ENCODE measurements at regions not wholly inside any gene's neighbourhood (a gene's known extent, or its start where the extent isn't known, plus 50 kb on each side); places are given as distances from the start of the nearest gene placed in this dataset.

- Mint-ChIP-seq H3K4me1 (peaks cover 32% of the 10 kb centered on the region), H3K27ac (peak overlapping the region; percentile 1 to 38 (median 35)), H3K36me3 (ENCODE audit: low read depth) (no peaks in the 10 kb centered on the region), H3K27me3 (ENCODE audit: low read depth) (no peaks in the 10 kb centered on the region), H3K4me3 (peak overlapping the region in 1 of 3 experiments; percentile 1), H3K9me3 (no peaks in the 10 kb centered on the region)
- no peak for TF ChIP-seq CTCF (IDR thresholded peaks at IDR 0.05; ENCODE audit: unreplicated experiment in 3 of 3)
These were observed 125.7 kb downstream of the WT1 start for GRCh38 chr11:32309530-32310213.

- H3K4me1 Mint-ChIP-seq: peaks cover 37% of the 10 kb centered on the region
- H3K27me3 Mint-ChIP-seq (ENCODE audit: low read depth): no peaks in the 10 kb centered on the region
- H3K4me3 Mint-ChIP-seq: peak overlapping the region in 1 of 3 experiments; percentile 29
- no peaks in the 10 kb centered on the region for H3K36me3 Mint-ChIP-seq (ENCODE audit: low read depth)
- no peak for TF ChIP-seq CTCF (IDR thresholded peaks at IDR 0.05; ENCODE audit: unreplicated experiment in 3 of 3)
- H3K27ac Mint-ChIP-seq: peak overlapping the region; percentile 1 to 38 (median 35)
- no peaks in the 10 kb centered on the region for H3K9me3 Mint-ChIP-seq
These were observed 125.1 kb downstream of the WT1 start for GRCh38 chr11:32310214-32310601.

- Mint-ChIP-seq H3K4me1 (peaks cover 37% of the 10 kb centered on the region), H3K27me3 (ENCODE audit: low read depth) (no peaks in the 10 kb centered on the region), H3K4me3 (peak overlapping the region; percentile 10 to 68 (median 53)), H3K36me3 (ENCODE audit: low read depth) (no peaks in the 10 kb centered on the region), H3K27ac (peak overlapping the region; percentile 88 to 91 (median 89)), H3K9me3 (no peaks in the 10 kb centered on the region)
- TF ChIP-seq CTCF (IDR thresholded peaks at IDR 0.05; ENCODE audit: unreplicated experiment in 3 of 3): no peak
These were observed 123.8 kb downstream of the WT1 start for GRCh38 chr11:32311346-32312065.

- H3K27ac Mint-ChIP-seq: peak overlapping the region; percentile 88 to 91 (median 89)
These were observed 123.0 kb downstream of the WT1 start for GRCh38 chr11:32312206-32312817.

GRCh38 chr11:32312865-32313403 is 122.4 kb downstream of the WT1 start:
- Mint-ChIP-seq H3K4me1 (peaks cover 46% of the 10 kb centered on the region), H3K9me3 (no peaks in the 10 kb centered on the region), H3K4me3 (peak overlapping the region in 2 of 3 experiments; percentile 2 to 14), H3K27me3 (ENCODE audit: low read depth) (no peaks in the 10 kb centered on the region), H3K36me3 (ENCODE audit: low read depth) (no peaks in the 10 kb centered on the region), H3K27ac (peak overlapping the region; percentile 88 to 91 (median 89))
- TF ChIP-seq CTCF (IDR thresholded peaks at IDR 0.05; ENCODE audit: unreplicated experiment in 3 of 3): peak; percentile 67 to 72 (median 70)

More at GRCh38 chr11:32312206-32312817, 123.0 kb downstream of the WT1 start:
- no peaks in the 10 kb centered on the region for H3K27me3 Mint-ChIP-seq (ENCODE audit: low read depth)
- H3K36me3 Mint-ChIP-seq (ENCODE audit: low read depth): no peaks in the 10 kb centered on the region
- TF ChIP-seq CTCF (IDR thresholded peaks at IDR 0.05; ENCODE audit: unreplicated experiment in 3 of 3): no peak
- peaks cover 41% of the 10 kb centered on the region for H3K4me1 Mint-ChIP-seq
- no peaks in the 10 kb centered on the region for H3K9me3 Mint-ChIP-seq
- H3K4me3 Mint-ChIP-seq: peak overlapping the region; percentile 10 to 68 (median 53)

Measured in nephron (organoid).